ENCODE measurements at regions not wholly inside any gene's neighbourhood (a gene's known extent, or its start where the extent isn't known, plus 50 kb on each side); places are given as distances from the start of the nearest gene placed in this dataset.

DNA sequence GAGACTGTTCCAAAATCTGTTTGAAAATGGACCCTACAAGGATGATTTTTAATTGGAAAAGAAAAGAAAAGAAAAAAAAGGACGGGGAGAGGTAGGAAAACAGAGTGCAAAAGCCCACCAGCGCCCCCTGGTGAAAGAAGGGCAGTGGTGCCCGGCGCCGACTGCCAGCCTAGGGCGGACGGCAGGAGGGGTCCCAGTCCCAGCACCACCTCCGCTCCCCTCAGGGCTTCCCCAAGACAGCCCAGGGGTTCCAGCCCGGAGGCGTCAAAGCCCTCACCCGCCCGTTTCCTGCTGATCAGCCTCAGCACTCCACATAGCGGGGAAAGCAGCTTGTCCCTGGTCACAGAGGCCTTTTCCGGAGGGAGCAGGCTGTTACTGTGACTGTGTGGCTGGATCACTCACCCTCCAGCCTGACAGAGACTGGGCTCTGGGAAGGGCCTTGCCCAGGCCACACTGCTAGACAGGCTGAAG lies 213.9 kb downstream of the TFCP2L1 start:
- Histone ChIP-seq H3K4me3 (ENCODE audit: low read length in 3 of 3) (no peak overlapping the region), H3K9me3 (ENCODE audit: control insufficient read depth in 3 of 3, low read length in 3 of 3) (no peaks in the 10 kb centered on the region), H3K36me3 (ENCODE audit: control insufficient read depth in 3 of 3, insufficient read depth in 3 of 3, low read length in 3 of 3) (no peaks in the 10 kb centered on the region), H3K27ac (ENCODE audit: low read depth, low read length) (no peak overlapping the region), H3K9ac (ENCODE audit: low read depth in 1 of 3, low read length in 3 of 3) (peak overlapping the region in 1 of 3 donors; percentile 25), H3K27me3 (ENCODE audit: control insufficient read depth in 3 of 3, insufficient read depth in 3 of 3, low read length in 3 of 3) (peaks cover 18 to 51% (median 32%) of the 10 kb centered on the region in 3 donors), H3K4me1 (ENCODE audit: control insufficient read depth in 3 of 3, insufficient read depth in 3 of 3, low read length in 3 of 3) (no peaks in the 10 kb centered on the region)

DNA sequence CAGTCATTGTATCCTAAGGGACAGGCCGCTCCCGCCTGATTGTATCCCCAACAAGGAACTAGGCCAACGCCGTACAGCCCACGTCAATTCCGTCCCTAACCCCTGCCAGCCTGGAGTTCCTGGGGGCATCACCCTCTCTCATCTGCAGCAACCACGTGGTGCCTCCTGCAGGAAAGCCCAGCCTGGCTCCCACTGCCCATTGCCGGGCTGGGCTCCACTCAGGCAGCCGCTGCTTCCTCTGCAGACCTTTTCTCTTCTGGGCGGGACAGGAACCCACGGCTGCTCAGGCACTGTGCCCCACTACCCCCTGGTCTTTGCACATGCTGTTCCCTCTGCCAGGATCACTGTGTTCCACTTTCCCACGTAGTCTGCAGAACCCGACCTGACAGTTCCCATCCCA lies 212.2 kb downstream of the TFCP2L1 start:
- no peak overlapping the region for H3K9ac ChIP-seq (ENCODE audit: low read depth in 1 of 3, low read length in 3 of 3)
- no peaks in the 10 kb centered on the region for H3K36me3 ChIP-seq (ENCODE audit: control insufficient read depth in 3 of 3, insufficient read depth in 3 of 3, low read length in 3 of 3)
- no peak overlapping the region for H3K27ac ChIP-seq (ENCODE audit: low read depth, low read length)
- no peak overlapping the region for H3K4me3 ChIP-seq (ENCODE audit: low read length in 3 of 3)
- H3K27me3 ChIP-seq (ENCODE audit: control insufficient read depth in 3 of 3, insufficient read depth in 3 of 3, low read length in 3 of 3), result peaks cover 23 to 58% (median 42%) of the 10 kb centered on the region in 3 donors
- H3K4me1 ChIP-seq (ENCODE audit: control insufficient read depth in 3 of 3, insufficient read depth in 3 of 3, low read length in 3 of 3), result no peaks in the 10 kb centered on the region
- no peaks in the 10 kb centered on the region for H3K9me3 ChIP-seq (ENCODE audit: control insufficient read depth in 3 of 3, low read length in 3 of 3)

DNA sequence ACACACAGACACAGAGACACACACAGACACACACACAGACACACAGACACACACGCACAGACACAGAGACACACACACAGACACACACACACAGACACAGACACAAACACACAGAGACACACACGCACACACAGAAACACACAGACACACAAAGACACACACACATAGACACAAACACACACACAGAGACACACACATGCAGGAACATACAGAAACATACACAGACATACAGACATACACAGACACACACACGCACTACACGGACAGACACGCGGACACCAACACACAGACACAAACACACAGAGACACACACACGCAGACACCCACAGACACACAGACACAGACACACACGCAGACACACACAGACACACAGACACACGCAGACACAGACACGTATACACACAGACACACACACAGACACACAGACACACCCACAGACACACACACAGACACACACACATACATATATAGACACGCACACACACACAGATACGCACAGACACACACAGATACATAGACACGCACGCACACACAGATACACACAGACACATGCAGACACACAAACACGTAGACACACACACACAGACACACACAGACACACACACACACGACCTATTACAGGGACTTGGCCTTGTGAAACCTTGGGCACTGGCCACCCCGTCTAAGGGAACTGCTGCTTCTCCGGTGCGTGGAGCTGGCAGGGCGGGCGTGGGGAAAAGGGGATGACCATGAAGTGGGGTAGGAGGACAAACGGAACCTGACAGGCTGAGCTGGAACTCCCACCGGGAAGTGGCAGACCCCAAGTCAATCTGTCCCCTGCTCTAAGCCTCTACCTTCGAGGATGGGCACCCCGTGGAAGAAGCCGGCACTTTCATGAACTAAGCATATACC lies 211.4 kb downstream of the TFCP2L1 start:
- Histone ChIP-seq H3K27me3 (ENCODE audit: control insufficient read depth in 3 of 3, insufficient read depth in 3 of 3, low read length in 3 of 3) (peaks cover 23 to 58% (median 42%) of the 10 kb centered on the region in 3 donors), H3K4me1 (ENCODE audit: control insufficient read depth in 3 of 3, insufficient read depth in 3 of 3, low read length in 3 of 3) (no peaks in the 10 kb centered on the region), H3K27ac (ENCODE audit: low read depth, low read length) (no peak overlapping the region), H3K9ac (ENCODE audit: low read depth in 1 of 3, low read length in 3 of 3) (no peak overlapping the region), H3K9me3 (ENCODE audit: control insufficient read depth in 3 of 3, low read length in 3 of 3) (no peaks in the 10 kb centered on the region), H3K4me3 (ENCODE audit: low read length in 3 of 3) (no peak overlapping the region), H3K36me3 (ENCODE audit: control insufficient read depth in 3 of 3, insufficient read depth in 3 of 3, low read length in 3 of 3) (no peaks in the 10 kb centered on the region)

DNA sequence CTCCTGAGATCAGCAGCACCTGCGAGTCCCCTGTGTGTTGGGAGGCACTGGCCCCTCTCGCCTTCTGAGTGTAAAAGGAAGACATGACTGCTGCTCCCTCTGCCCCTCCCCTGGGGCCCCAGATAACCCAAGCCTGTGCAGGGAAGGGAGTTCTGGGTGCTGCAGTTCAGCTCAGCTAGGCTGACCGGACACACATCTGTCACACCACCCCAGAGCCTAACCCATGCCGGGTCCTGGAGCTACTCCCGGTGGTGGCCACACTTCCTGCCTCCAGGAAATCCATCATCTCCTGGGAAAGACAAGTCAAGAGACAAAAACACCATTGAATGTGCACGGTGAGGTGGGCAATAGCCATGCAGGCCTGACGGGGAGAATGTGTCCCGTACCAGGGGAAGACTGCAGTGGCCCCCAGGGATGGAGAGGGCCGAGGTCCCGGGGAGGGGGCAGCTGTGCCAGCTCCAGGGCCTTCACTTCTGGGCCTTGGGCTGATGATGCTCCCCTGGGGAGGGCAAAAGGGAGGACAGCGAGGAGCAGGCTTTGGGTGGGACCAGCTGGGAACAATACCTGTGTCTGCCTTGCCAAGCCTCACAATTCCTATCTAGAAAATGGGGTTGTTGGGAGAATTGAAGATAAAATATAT lies 210.6 kb downstream of the TFCP2L1 start:
- no peak overlapping the region for H3K4me3 ChIP-seq (ENCODE audit: low read length in 3 of 3)
- H3K27ac ChIP-seq (ENCODE audit: low read depth, low read length), result no peak overlapping the region
- H3K9me3 ChIP-seq (ENCODE audit: control insufficient read depth in 3 of 3, low read length in 3 of 3), result no peaks in the 10 kb centered on the region
- peaks cover 23 to 57% (median 46%) of the 10 kb centered on the region in 3 donors for H3K27me3 ChIP-seq (ENCODE audit: control insufficient read depth in 3 of 3, insufficient read depth in 3 of 3, low read length in 3 of 3)
- no peaks in the 10 kb centered on the region for H3K36me3 ChIP-seq (ENCODE audit: control insufficient read depth in 3 of 3, insufficient read depth in 3 of 3, low read length in 3 of 3)
- H3K9ac ChIP-seq (ENCODE audit: low read depth in 1 of 3, low read length in 3 of 3), result no peak overlapping the region
- H3K4me1 ChIP-seq (ENCODE audit: control insufficient read depth in 3 of 3, insufficient read depth in 3 of 3, low read length in 3 of 3), result no peaks in the 10 kb centered on the region

DNA sequence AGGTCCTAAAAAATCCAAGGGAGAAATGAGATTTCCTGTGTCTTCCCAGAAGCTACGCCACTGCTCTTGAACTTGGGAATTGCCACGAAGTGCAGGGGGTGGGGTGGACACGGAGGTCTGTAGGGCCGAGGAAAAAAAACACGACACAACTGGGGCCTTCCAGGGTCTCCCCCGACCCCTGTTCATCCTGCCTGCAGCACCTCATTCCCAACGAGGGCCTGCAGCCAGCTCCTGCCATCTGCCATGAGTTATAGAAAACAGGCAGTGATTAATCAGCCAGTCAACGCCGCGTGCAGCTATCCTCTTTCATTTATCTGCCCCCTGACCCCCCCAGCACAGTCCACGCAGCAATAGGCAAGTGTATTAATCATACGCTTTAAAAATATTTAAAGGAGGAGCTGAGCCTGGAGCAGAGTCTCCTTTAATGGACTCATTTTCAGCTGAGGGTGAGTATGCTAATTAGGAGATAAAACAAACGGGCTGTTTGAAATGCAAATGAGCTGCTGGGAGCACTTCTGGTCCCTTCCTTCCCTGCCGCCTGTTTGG lies 209.9 kb downstream of the TFCP2L1 start:
- Histone ChIP-seq H3K9me3 (ENCODE audit: control insufficient read depth in 3 of 3, low read length in 3 of 3) (no peaks in the 10 kb centered on the region), H3K27ac (ENCODE audit: low read depth, low read length) (no peak overlapping the region), H3K4me3 (ENCODE audit: low read length in 3 of 3) (no peak overlapping the region), H3K36me3 (ENCODE audit: control insufficient read depth in 3 of 3, insufficient read depth in 3 of 3, low read length in 3 of 3) (no peaks in the 10 kb centered on the region), H3K4me1 (ENCODE audit: control insufficient read depth in 3 of 3, insufficient read depth in 3 of 3, low read length in 3 of 3) (no peaks in the 10 kb centered on the region), H3K27me3 (ENCODE audit: control insufficient read depth in 3 of 3, insufficient read depth in 3 of 3, low read length in 3 of 3) (peaks cover 23 to 54% (median 46%) of the 10 kb centered on the region in 3 donors), H3K9ac (ENCODE audit: low read depth in 1 of 3, low read length in 3 of 3) (peak overlapping the region in 1 of 3 donors; percentile 8)

DNA sequence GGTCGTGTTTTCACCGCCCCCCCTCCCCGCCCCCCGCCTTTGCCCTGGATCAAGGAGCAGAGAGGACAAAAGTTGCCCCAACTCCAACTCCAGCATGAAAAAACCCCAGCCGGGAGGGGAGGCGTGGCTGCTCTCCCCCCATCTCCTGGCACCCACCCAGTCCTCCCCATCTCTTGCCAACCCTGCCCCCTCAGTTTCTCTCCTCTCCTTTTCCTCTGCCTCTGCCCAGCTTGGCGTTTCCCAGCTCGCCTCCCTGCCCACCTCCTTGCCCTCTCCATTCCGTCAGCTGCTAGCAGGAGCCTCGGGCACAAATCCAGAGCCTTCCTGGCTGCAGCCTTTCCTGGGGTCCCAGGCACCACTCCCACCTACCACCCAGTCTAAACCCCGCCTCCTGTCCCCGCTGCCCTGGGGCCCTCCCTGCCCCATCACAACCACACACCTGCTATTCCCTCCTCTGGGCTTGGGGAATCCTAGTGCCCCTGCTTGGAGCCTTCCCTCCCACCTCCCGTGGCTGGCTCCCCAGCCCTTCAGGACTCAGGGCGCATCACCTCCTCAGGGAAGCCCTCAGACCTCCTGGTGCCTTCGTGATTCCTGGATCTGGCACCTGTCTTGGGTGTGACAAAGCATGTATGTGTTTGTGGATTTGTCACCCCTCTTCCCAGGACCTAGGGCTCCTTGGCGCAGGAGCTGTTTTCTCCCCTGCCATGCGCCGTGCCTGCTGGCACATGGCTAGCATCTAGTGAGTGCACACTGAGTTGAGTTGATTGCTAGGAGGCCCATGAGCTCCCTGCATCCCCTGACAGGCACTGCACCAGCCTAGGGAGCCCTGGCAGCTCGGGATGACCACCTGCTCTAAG lies 209.1 kb downstream of the TFCP2L1 start:
- no peaks in the 10 kb centered on the region for H3K4me1 ChIP-seq (ENCODE audit: control insufficient read depth in 3 of 3, insufficient read depth in 3 of 3, low read length in 3 of 3)
- H3K27me3 ChIP-seq (ENCODE audit: control insufficient read depth in 3 of 3, insufficient read depth in 3 of 3, low read length in 3 of 3), result peaks cover 23 to 56% (median 51%) of the 10 kb centered on the region in 3 donors
- H3K36me3 ChIP-seq (ENCODE audit: control insufficient read depth in 3 of 3, insufficient read depth in 3 of 3, low read length in 3 of 3), result no peaks in the 10 kb centered on the region
- H3K9ac ChIP-seq (ENCODE audit: low read depth in 1 of 3, low read length in 3 of 3), result no peak overlapping the region
- H3K9me3 ChIP-seq (ENCODE audit: control insufficient read depth in 3 of 3, low read length in 3 of 3), result no peaks in the 10 kb centered on the region
- no peak overlapping the region for H3K27ac ChIP-seq (ENCODE audit: low read depth, low read length)
- H3K4me3 ChIP-seq (ENCODE audit: low read length in 3 of 3), result no peak overlapping the region

DNA sequence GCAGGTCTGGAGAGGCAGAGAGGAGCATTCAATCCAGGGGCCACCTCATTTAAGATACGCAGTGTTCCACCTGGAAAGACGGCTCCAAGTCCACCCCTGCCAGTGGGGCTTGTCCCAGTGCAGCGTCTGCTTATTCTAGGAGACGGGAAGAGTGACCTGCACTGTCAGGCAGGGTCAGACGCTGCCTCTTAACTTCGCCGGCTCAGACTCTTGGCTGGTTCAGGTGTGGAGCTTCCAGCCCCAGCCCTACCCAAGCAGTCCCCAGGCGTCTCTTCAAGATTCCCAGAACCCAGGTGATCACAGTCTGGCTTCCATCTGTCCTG lies 208.5 kb downstream of the TFCP2L1 start:
- Histone ChIP-seq H3K4me3 (ENCODE audit: low read length in 3 of 3) (no peak overlapping the region), H3K27me3 (ENCODE audit: control insufficient read depth in 3 of 3, insufficient read depth in 3 of 3, low read length in 3 of 3) (peaks cover 23 to 52% (median 52%) of the 10 kb centered on the region in 3 donors), H3K27ac (ENCODE audit: low read depth, low read length) (no peak overlapping the region), H3K36me3 (ENCODE audit: control insufficient read depth in 3 of 3, insufficient read depth in 3 of 3, low read length in 3 of 3) (no peaks in the 10 kb centered on the region), H3K9me3 (ENCODE audit: control insufficient read depth in 3 of 3, low read length in 3 of 3) (no peaks in the 10 kb centered on the region), H3K9ac (ENCODE audit: low read depth in 1 of 3, low read length in 3 of 3) (no peak overlapping the region), H3K4me1 (ENCODE audit: control insufficient read depth in 3 of 3, insufficient read depth in 3 of 3, low read length in 3 of 3) (no peaks in the 10 kb centered on the region)

DNA sequence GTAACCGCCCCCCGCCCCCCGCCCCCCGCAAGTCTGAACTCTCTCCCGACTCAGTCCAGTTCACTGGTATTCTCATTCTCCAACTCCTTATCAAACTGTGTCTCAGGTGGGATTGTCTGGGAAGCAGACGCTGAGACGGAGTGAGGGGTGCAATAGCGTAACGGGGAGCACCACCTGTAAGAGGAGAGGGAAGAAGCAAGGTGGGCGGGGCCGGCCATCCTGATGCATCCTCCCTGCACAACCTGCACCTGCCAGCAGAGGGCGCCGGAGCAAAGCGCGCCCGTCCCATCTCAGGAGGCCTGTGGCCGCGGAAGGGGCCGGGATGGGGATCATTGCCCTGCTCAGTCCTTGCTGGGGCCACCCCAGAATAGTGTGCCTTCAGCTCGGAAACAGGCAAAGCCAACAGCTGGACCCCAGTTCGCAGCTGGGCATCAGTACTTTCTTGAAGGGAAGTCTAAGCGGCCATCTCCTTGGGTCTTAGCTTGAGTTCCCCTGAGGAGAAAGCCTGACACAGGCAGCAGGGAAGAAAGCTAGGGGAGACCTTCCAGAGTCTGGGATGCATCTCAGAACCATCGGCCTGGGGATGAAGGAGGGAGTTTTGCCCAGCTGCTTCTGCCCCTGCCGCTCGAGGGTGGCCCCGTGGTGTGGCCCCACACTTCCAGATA lies 208.0 kb downstream of the TFCP2L1 start:
- no peak overlapping the region for H3K9ac ChIP-seq (ENCODE audit: low read depth in 1 of 3, low read length in 3 of 3)
- H3K9me3 ChIP-seq (ENCODE audit: control insufficient read depth in 3 of 3, low read length in 3 of 3), result no peaks in the 10 kb centered on the region
- no peaks in the 10 kb centered on the region for H3K4me1 ChIP-seq (ENCODE audit: control insufficient read depth in 3 of 3, insufficient read depth in 3 of 3, low read length in 3 of 3)
- no peaks in the 10 kb centered on the region for H3K36me3 ChIP-seq (ENCODE audit: control insufficient read depth in 3 of 3, insufficient read depth in 3 of 3, low read length in 3 of 3)
- H3K27ac ChIP-seq (ENCODE audit: low read depth, low read length), result no peak overlapping the region
- H3K27me3 ChIP-seq (ENCODE audit: control insufficient read depth in 3 of 3, insufficient read depth in 3 of 3, low read length in 3 of 3), result peaks cover 23 to 52% (median 51%) of the 10 kb centered on the region in 3 donors
- no peak overlapping the region for H3K4me3 ChIP-seq (ENCODE audit: low read length in 3 of 3)

DNA sequence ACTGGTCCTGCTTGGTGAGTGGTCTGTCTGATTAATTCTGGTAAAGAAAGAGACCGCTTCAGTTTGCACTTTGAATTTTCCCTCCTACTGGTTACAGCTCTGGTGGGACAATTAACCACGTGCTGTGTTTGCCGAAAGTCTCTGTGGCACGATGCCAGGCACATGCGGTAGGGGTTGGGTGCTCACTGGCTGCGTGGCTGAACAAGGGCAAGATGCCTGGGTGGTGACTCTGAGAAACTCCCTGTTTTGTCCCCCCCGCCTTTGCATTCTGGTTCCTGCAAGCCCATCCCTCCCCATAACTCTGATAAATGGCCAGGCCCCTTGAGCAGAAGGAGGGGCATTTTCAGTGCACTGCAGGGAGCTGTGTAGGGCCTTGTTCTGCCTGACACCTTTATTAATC lies 206.1 kb downstream of the TFCP2L1 start:
- Histone ChIP-seq H3K9ac (ENCODE audit: low read depth in 1 of 3, low read length in 3 of 3) (no peak overlapping the region), H3K4me3 (ENCODE audit: low read length in 3 of 3) (no peak overlapping the region), H3K36me3 (ENCODE audit: control insufficient read depth in 3 of 3, insufficient read depth in 3 of 3, low read length in 3 of 3) (no peaks in the 10 kb centered on the region), H3K4me1 (ENCODE audit: control insufficient read depth in 3 of 3, insufficient read depth in 3 of 3, low read length in 3 of 3) (no peaks in the 10 kb centered on the region), H3K27ac (ENCODE audit: low read depth, low read length) (no peak overlapping the region), H3K27me3 (ENCODE audit: control insufficient read depth in 3 of 3, insufficient read depth in 3 of 3, low read length in 3 of 3) (peaks cover 15 to 47% (median 38%) of the 10 kb centered on the region in 3 donors), H3K9me3 (ENCODE audit: control insufficient read depth in 3 of 3, low read length in 3 of 3) (no peaks in the 10 kb centered on the region)

All from skeletal muscle tissue (tissue), 3 donors.